AG09319 (cell line): ENCODE measurements at regions not wholly inside any gene's neighbourhood (a gene's known extent, or its start where the extent isn't known, plus 50 kb on each side); places are given as distances from the start of the nearest gene placed in this dataset.
A peak's percentile ranks its signal among the peaks of the same experiment; 100 is the strongest.

ENCODE experiments used
- DNase-seq: peaks from one replicate; pipeline ENCODE4 v3.0.0-alpha.2; 2010; ENCODE audit warnings: low read depth; ENCODE audit errors: extremely low read depth
- CTCF ChIP-seq: IDR thresholded peaks from 2 replicates; pipeline ENCODE4 v1.5.1; 2011; ENCODE audit warnings: low read depth, mild to moderate bottlenecking, inconsistent platforms, low read length, moderate library complexity

DNA sequence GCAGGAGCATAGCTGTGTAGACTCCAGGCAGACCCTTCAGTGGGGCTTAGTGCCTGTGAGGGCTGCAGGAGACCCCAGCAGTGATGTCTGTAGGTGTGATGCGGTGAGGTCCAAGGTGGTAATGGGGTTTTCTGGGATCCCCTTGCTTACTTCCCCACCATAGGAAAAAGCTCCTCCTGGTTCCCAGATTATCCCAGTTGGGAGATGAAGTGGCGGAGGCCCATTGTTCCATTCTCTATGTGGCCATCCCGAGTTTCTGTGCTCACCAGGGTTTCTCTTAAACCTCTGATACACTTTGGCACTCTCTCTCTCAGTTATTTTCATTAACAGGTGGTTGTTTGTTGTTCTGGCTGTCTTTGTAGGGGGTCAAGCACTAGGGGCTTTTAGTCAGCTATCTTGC is 146.7 kb upstream of the IGF1R start:
- DNase-seq = no peak
- no peak for TF ChIP-seq CTCF

- peak; percentile 96 for DNase-seq
- no peak for TF ChIP-seq CTCF
Measured at GRCh38 chr15:98503970-98504369, 144.4 kb upstream of the IGF1R start.

DNA sequence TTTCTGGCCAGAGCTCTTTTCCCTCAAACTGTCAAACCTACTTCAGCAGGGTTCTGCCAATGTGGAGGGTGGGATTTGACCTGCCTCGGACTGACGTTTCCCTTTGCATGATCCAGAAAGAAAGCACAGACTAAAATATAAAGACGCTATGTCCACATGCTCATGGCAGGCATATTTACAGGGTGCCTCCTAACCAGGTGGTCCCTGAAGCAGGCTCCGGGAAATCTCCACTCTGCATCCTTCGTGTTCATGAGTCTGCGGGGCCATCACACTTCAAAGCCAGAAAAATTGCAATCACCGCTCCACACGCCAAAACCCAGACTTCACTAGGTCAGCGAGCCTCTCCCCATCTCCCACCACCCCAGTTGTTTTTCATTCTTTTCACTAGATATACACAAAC is 143.3 kb upstream of the IGF1R start:
- no peak for TF ChIP-seq CTCF
- no peak for DNase-seq

GRCh38 chr15:98505611-98506031 is 142.7 kb upstream of the IGF1R start:
- no peak for TF ChIP-seq CTCF
- DNase-seq = peak; percentile 38

GRCh38 chr15:98506172-98506571 is 142.2 kb upstream of the IGF1R start:
- no peak for DNase-seq
- TF ChIP-seq CTCF = no peak

DNA sequence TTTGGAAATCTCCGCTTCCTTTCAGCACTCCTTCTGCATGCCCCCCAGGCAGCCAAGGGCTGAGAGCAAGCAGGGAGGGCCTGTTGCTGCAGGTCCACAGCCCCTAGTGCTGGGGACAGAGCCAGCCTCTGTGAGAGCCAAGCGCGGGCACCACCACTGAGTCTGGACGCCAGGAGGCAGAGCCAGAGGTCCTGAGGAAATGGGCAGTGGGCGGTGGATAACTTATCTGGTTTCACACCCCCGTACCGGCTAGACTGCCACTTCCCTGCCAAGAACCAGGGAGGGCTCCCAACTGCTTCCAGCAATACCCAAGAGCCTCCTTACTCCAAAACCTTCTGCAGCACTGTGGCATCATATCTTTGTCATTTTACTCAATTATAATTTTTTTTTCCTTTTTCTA is 141.6 kb upstream of the IGF1R start:
- no peak for DNase-seq
- TF ChIP-seq CTCF = no peak

- DNase-seq = no peak
- no peak for TF ChIP-seq CTCF
Measured at GRCh38 chr15:98513428-98513986, 134.8 kb upstream of the IGF1R start.
